ENCODE measurements at regions not wholly inside any gene's neighbourhood (a gene's known extent, or its start where the extent isn't known, plus 50 kb on each side); places are given as distances from the start of the nearest gene placed in this dataset.

- H3K4me3 ChIP-seq (ENCODE audit: low read depth, low read length): no peak overlapping the region
- POLR2A ChIA-PET: no interaction called here
- no peak for DNase-seq (ENCODE audit: low read depth, low spot score)
- peaks cover 4% of the 10 kb centered on the region; the same call in 1 of the 2 replicates for H3K9me3 ChIP-seq (ENCODE audit: control insufficient read depth, insufficient read depth, low read length)
- no peak for TF ChIP-seq CTCF (IDR thresholded peaks at IDR 0.05; ENCODE audit: low read depth, low read length)
- CTCF ChIA-PET: no interaction called here
- no peaks in the 10 kb centered on the region for H3K27me3 ChIP-seq (ENCODE audit: control insufficient read depth, insufficient read depth, low read length)
- H3K27ac ChIP-seq (ENCODE audit: low read depth, low read length): no peak overlapping the region
Observed at GRCh38 chr6:159378411-159379328, 209.5 kb downstream of the FNDC1 start.

- CTCF ChIA-PET: no interaction called here
- POLR2A ChIA-PET: no interaction called here
- Histone ChIP-seq H3K4me3 (ENCODE audit: low read depth, low read length) (no peak overlapping the region), H3K27ac (ENCODE audit: low read depth, low read length) (no peak overlapping the region), H3K9me3 (ENCODE audit: control insufficient read depth, insufficient read depth, low read length) (peaks cover 7% of the 10 kb centered on the region), H3K27me3 (ENCODE audit: control insufficient read depth, insufficient read depth, low read length) (no peaks in the 10 kb centered on the region)
- DNase-seq (ENCODE audit: low read depth, low spot score): no peak
- TF ChIP-seq CTCF (IDR thresholded peaks at IDR 0.05; ENCODE audit: low read depth, low read length): no peak
Observed at GRCh38 chr6:159376516-159377158, 207.4 kb downstream of the FNDC1 start.

GRCh38 chr6:159375014-159375413 is 205.8 kb downstream of the FNDC1 start:
- Histone ChIP-seq H3K4me3 (ENCODE audit: low read depth, low read length) (no peak overlapping the region), H3K9me3 (ENCODE audit: control insufficient read depth, insufficient read depth, low read length) (peaks cover 7% of the 10 kb centered on the region), H3K27ac (ENCODE audit: low read depth, low read length) (no peak overlapping the region), H3K27me3 (ENCODE audit: control insufficient read depth, insufficient read depth, low read length) (no peaks in the 10 kb centered on the region)
- no peak for DNase-seq (ENCODE audit: low read depth, low spot score)
- TF ChIP-seq CTCF (IDR thresholded peaks at IDR 0.05; ENCODE audit: low read depth, low read length): no peak
- CTCF ChIA-PET: no interaction called here
- POLR2A ChIA-PET: no interaction called here

- H3K27ac ChIP-seq (ENCODE audit: low read depth, low read length): no peak overlapping the region
- H3K9me3 ChIP-seq (ENCODE audit: control insufficient read depth, insufficient read depth, low read length): peaks cover 7% of the 10 kb centered on the region
- DNase-seq (ENCODE audit: low read depth, low spot score): no peak
- no peak for TF ChIP-seq CTCF (IDR thresholded peaks at IDR 0.05; ENCODE audit: low read depth, low read length)
- no peak overlapping the region for H3K4me3 ChIP-seq (ENCODE audit: low read depth, low read length)
- ChIA-PET CTCF (no interaction called here), POLR2A (no interaction called here)
- no peaks in the 10 kb centered on the region for H3K27me3 ChIP-seq (ENCODE audit: control insufficient read depth, insufficient read depth, low read length)
Observed at GRCh38 chr6:159373670-159374069, 204.5 kb downstream of the FNDC1 start.

GRCh38 chr6:159372333-159372732 is 203.1 kb downstream of the FNDC1 start:
- no peaks in the 10 kb centered on the region for H3K27me3 ChIP-seq (ENCODE audit: control insufficient read depth, insufficient read depth, low read length)
- H3K9me3 ChIP-seq (ENCODE audit: control insufficient read depth, insufficient read depth, low read length): peaks cover 7% of the 10 kb centered on the region
- H3K4me3 ChIP-seq (ENCODE audit: low read depth, low read length): no peak overlapping the region
- DNase-seq (ENCODE audit: low read depth, low spot score): no peak
- no peak overlapping the region for H3K27ac ChIP-seq (ENCODE audit: low read depth, low read length)
- POLR2A ChIA-PET: no interaction called here
- TF ChIP-seq CTCF (IDR thresholded peaks at IDR 0.05; ENCODE audit: low read depth, low read length): no peak
- CTCF ChIA-PET: no interaction called here
